Esophagus muscularis mucosa (tissue), 4 donors: ENCODE measurements at regions not wholly inside any gene's neighbourhood (a gene's known extent, or its start where the extent isn't known, plus 50 kb on each side); places are given as distances from the start of the nearest gene placed in this dataset.

Experiments used
- EP300 ChIP-seq: sonication (generic); formaldehyde crosslinking; IDR thresholded peaks from one replicate; pipeline ENCODE4 v1.6.1; 2017; ENCODE audit warnings: antibody characterized with exemption
- POLR2A ChIP-seq: fragments of 450-650 bp; IDR thresholded peaks from one replicate; pipeline ENCODE4 v1.6.1; 2017; ENCODE audit warnings: antibody characterized with exemption, moderate library complexity, mild to moderate bottlenecking, low read depth
- TF ChIP-seq, protein P1 (sequence below), 3 experiments: fragments of 200-600 bp in 2 of 3; fragments of 450-650 bp in 1 of 3; sonication (generic) in 2 of 3; IDR thresholded peaks; one replicate each; pipeline ENCODE4 v1.5.1; 2017 to 2019; ENCODE audit warnings: antibody characterized with exemption in 3 of 3, mild to moderate bottlenecking in 2 of 3, moderate library complexity in 1 of 3

DNA sequence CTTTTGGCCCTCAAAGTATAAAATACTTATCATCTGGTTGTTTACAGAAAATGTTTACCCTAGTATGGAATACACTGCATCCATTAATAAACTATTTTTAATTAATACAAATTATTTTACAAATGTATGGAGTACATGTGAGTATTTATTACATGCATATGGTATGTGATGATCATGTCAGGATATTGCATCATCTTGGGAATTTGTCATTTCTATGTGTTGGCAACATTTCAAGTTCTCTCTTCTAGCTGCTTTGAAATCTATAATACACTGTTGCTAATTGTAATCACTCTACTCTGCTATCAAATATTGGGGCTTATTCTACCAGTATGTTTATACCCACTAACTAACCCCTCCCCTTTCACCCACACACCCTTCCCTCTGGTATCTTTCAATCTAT is 103.9 kb upstream of the THSD7A start:
- TF ChIP-seq EP300 = no peak
- TF ChIP-seq, protein P1, sequence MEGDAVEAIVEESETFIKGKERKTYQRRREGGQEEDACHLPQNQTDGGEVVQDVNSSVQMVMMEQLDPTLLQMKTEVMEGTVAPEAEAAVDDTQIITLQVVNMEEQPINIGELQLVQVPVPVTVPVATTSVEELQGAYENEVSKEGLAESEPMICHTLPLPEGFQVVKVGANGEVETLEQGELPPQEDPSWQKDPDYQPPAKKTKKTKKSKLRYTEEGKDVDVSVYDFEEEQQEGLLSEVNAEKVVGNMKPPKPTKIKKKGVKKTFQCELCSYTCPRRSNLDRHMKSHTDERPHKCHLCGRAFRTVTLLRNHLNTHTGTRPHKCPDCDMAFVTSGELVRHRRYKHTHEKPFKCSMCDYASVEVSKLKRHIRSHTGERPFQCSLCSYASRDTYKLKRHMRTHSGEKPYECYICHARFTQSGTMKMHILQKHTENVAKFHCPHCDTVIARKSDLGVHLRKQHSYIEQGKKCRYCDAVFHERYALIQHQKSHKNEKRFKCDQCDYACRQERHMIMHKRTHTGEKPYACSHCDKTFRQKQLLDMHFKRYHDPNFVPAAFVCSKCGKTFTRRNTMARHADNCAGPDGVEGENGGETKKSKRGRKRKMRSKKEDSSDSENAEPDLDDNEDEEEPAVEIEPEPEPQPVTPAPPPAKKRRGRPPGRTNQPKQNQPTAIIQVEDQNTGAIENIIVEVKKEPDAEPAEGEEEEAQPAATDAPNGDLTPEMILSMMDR (IDR thresholded peaks at IDR 0.05) = no peak
- no peak for TF ChIP-seq POLR2A
